Fibroblast of skin of left quadriceps (primary cell): ENCODE measurements at regions not wholly inside any gene's neighbourhood (a gene's known extent, or its start where the extent isn't known, plus 50 kb on each side); places are given as distances from the start of the nearest gene placed in this dataset.
A peak's percentile ranks its signal among the peaks of the same experiment; 100 is the strongest.
"Not testable (repeated sequence)": the region's sequence is repeated elsewhere in the genome, so short reads cannot be mapped to it uniquely, and the experiment has no call there.

Experiments used
- DNase-seq, 2 experiments: peaks; one replicate each; pipeline ENCODE4 v3.0.0-alpha.2; 2013; ENCODE audit warnings: low read depth in 2 of 2

GRCh38 chr14:82915381-82915780 lies 1381.7 kb upstream of the SEL1L start:
- DNase-seq, result no peak

GRCh38 chr14:82935691-82936090 lies 1402.0 kb upstream of the SEL1L start:
- DNase-seq, result no peak

GRCh38 chr14:82951171-82951570 lies 1417.5 kb upstream of the SEL1L start:
- DNase-seq, result no peak

GRCh38 chr14:82963756-82964155 lies 1430.1 kb upstream of the SEL1L start:
- DNase-seq, result no peak

GRCh38 chr14:82987502-82988124 lies 1454.0 kb upstream of the SEL1L start:
- DNase-seq, result peak; percentile 54 to 60

GRCh38 chr14:82994547-82994946 lies 1460.9 kb upstream of the SEL1L start:
- DNase-seq, result not testable (repeated sequence)

GRCh38 chr14:82999802-83000201 lies 1466.1 kb upstream of the SEL1L start:
- DNase-seq, result no peak

GRCh38 chr14:83004456-83005006 lies 1470.9 kb upstream of the SEL1L start:
- DNase-seq, result no peak

- no peak for DNase-seq
Observed at GRCh38 chr14:83006121-83006670, 1472.5 kb upstream of the SEL1L start.

GRCh38 chr14:83007052-83007451 lies 1473.4 kb upstream of the SEL1L start:
- not testable (repeated sequence) for DNase-seq

GRCh38 chr14:83007641-83008225 lies 1474.1 kb upstream of the SEL1L start:
- peak; percentile 19 to 26 for DNase-seq

GRCh38 chr14:83017296-83017695 lies 1483.6 kb upstream of the SEL1L start:
- no peak for DNase-seq

- DNase-seq, result no peak
Observed at GRCh38 chr14:83019744-83020414, 1486.2 kb upstream of the SEL1L start.

GRCh38 chr14:83021323-83021722 lies 1487.7 kb upstream of the SEL1L start:
- no peak for DNase-seq

GRCh38 chr14:83023369-83023768 lies 1489.7 kb upstream of the SEL1L start:
- DNase-seq, result no peak

- no peak for DNase-seq
Observed at GRCh38 chr14:83041224-83041623, 1507.6 kb upstream of the SEL1L start.

GRCh38 chr14:83042858-83043257 lies 1509.2 kb upstream of the SEL1L start:
- DNase-seq, result no peak

- no peak for DNase-seq
Observed at GRCh38 chr14:83044001-83044400, 1510.3 kb upstream of the SEL1L start.

- DNase-seq, result no peak
Observed at GRCh38 chr14:83047059-83047830, 1513.6 kb upstream of the SEL1L start.

- no peak for DNase-seq
Observed at GRCh38 chr14:83053022-83053710, 1519.5 kb upstream of the SEL1L start.

GRCh38 chr14:83058068-83058467 lies 1524.4 kb upstream of the SEL1L start:
- DNase-seq, result no peak
